ENCODE measurements at regions not wholly inside any gene's neighbourhood (a gene's known extent, or its start where the extent isn't known, plus 50 kb on each side); places are given as distances from the start of the nearest gene placed in this dataset.
A peak's percentile ranks its signal among the peaks of the same experiment; 100 is the strongest.

DNA sequence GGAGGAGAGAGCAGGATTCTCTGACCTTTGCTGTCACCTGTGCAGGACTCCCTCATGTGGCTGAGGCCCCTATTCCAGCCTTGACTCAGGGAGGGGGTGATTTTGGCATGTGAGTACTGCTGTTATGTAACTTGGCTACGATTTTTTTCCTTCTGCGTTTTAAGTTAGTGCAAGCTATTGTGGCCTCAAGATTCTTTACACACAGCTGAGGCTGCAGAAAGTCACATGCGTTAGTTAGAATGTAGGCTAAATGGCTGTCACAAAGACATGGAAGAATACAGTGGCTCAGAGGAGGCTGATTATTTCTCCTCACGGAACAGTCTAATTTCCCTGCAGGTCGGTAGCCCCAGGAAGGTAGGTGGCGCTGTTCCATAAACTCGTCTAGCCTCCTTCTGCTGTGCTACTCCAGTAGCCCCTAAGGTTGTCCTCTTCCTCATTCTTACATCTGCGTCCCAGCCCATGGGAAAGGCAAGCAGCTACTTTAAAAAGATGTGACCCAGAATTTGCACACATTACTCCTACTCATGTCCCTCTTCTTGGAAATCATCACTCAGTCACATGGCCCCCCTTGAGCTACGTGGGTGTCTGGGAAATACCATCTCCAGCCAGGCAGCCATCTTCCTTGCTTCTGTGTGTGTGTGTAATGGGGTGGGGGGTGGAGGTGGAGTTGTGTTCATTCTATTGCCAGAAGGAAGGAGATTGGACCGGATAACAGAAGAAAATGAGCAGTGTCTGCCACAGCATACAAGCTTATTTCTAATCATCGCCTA, 486.6 kb downstream of the CCDC171 start:
- TF ChIP-seq CTCF (IDR thresholded peaks at IDR 0.05; ENCODE audit: low read length) (peak; percentile 25; the same call in 1 of the 2 replicates), EZH2 (IDR thresholded peaks at IDR 0.05; ENCODE audit: borderline replicate concordance, low read length) (no peak)

Measured in OCI-LY1 (cell line).